Endothelial cell (in vitro differentiated cells): ENCODE measurements at regions not wholly inside any gene's neighbourhood (a gene's known extent, or its start where the extent isn't known, plus 50 kb on each side); places are given as distances from the start of the nearest gene placed in this dataset.

Experiments used
- DNase-seq: peaks from one replicate; pipeline ENCODE4 v3.0.0; 2021; ENCODE audit warnings: low spot score
- H3K27ac Mint-ChIP-seq: one replicate; pipeline ENCODE4 v1.8.0; 2021; ENCODE audit warnings: mixed read lengths, inconsistent platforms; ENCODE audit not compliant: unreplicated experiment
- H3K27me3 Mint-ChIP-seq: one replicate; pipeline ENCODE4 v1.8.0; 2021; ENCODE audit warnings: mild to moderate bottlenecking, moderate library complexity, mixed read lengths, inconsistent platforms; ENCODE audit not compliant: unreplicated experiment
- H3K36me3 Mint-ChIP-seq: one replicate; pipeline ENCODE4 v1.8.0; 2021; ENCODE audit warnings: mild to moderate bottlenecking, low read depth, mixed read lengths, inconsistent platforms; ENCODE audit not compliant: unreplicated experiment
- H3K4me1 Mint-ChIP-seq: one replicate; pipeline ENCODE4 v1.8.0; 2021; ENCODE audit warnings: mild to moderate bottlenecking, mixed read lengths, inconsistent platforms; ENCODE audit not compliant: unreplicated experiment
- H3K4me3 Mint-ChIP-seq: one replicate; pipeline ENCODE4 v1.8.0; 2021; ENCODE audit warnings: mild to moderate bottlenecking, mixed read lengths, inconsistent platforms; ENCODE audit not compliant: unreplicated experiment
- H3K9me3 Mint-ChIP-seq: one replicate; pipeline ENCODE4 v1.8.0; 2021; ENCODE audit warnings: mixed read lengths, inconsistent platforms; ENCODE audit not compliant: unreplicated experiment
- TF ChIP-seq, protein P1 (sequence below): fragments of 200-600 bp; sonication (generic); IDR thresholded peaks from one replicate; pipeline ENCODE4 v1.5.0; 2021; ENCODE audit warnings: antibody characterized with exemption; ENCODE audit not compliant: unreplicated experiment

DNA sequence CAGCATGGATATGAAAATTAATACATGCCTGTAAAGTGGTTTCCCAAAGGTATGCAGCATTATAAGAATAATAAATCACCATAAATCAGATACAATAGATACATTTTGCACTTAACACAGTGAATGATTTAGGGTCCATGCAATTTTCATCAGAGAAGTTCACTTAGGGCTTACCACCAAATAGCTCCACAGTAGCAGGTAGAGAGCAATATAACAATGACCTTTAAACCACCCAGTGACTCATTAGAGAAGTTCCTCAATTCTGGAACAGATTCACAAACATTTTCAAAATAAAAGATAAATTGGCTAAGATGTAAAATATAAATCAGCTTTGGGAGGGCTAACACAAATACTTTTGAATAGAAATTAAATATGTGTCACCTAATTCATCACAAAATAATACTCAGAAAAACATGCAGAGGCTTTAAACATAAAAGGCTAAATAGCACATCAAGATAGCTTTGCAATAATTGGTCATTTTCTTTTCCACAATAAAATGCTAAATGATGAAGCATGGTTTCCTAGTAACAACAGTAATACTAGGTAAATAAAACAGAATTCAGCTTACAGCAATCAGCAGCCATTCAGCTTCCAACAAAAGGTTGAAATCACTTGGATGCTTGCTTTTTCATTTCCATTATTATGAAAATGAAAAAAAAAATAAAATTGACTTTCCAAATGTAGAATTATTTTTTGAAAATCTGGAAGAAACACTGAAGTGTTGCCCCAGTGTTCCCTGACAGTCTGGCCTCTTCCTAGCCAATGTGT lies 84.3 kb upstream of the NBEA start:
- TF ChIP-seq, protein P1, sequence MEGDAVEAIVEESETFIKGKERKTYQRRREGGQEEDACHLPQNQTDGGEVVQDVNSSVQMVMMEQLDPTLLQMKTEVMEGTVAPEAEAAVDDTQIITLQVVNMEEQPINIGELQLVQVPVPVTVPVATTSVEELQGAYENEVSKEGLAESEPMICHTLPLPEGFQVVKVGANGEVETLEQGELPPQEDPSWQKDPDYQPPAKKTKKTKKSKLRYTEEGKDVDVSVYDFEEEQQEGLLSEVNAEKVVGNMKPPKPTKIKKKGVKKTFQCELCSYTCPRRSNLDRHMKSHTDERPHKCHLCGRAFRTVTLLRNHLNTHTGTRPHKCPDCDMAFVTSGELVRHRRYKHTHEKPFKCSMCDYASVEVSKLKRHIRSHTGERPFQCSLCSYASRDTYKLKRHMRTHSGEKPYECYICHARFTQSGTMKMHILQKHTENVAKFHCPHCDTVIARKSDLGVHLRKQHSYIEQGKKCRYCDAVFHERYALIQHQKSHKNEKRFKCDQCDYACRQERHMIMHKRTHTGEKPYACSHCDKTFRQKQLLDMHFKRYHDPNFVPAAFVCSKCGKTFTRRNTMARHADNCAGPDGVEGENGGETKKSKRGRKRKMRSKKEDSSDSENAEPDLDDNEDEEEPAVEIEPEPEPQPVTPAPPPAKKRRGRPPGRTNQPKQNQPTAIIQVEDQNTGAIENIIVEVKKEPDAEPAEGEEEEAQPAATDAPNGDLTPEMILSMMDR = no peak
- Mint-ChIP-seq H3K9me3 (no peaks in the 10 kb centered on the region), H3K36me3 (no peaks in the 10 kb centered on the region), H3K4me3 (no peak overlapping the region), H3K4me1 (peaks cover 10% of the 10 kb centered on the region), H3K27me3 (peaks cover 3% of the 10 kb centered on the region), H3K27ac (no peak overlapping the region)
- no peak for DNase-seq

DNA sequence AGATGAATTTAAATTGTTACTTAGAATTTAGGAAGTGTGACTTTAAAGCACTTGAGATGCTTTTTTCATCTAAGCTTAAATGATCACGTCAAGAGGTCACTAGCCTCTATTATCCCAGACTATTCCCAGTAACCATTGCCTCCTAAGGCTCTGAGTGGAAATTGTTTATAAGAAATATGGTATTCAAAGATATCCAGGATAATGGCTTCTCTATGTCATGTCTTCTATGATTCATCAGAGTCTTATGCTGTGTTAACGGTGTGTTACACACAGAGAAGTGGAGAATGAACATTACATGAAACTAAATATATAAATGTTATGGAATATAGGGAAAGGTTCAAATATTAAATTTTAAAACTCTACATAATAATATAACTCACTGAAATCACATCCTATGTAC lies 79.8 kb upstream of the NBEA start:
- H3K9me3 Mint-ChIP-seq = no peaks in the 10 kb centered on the region
- H3K27ac Mint-ChIP-seq = no peak overlapping the region
- TF ChIP-seq, protein P1 = no peak
- no peak for DNase-seq
- H3K4me3 Mint-ChIP-seq = no peak overlapping the region
- H3K4me1 Mint-ChIP-seq = peaks cover 4% of the 10 kb centered on the region
- peaks cover 1% of the 10 kb centered on the region for H3K27me3 Mint-ChIP-seq
- no peaks in the 10 kb centered on the region for H3K36me3 Mint-ChIP-seq

DNA sequence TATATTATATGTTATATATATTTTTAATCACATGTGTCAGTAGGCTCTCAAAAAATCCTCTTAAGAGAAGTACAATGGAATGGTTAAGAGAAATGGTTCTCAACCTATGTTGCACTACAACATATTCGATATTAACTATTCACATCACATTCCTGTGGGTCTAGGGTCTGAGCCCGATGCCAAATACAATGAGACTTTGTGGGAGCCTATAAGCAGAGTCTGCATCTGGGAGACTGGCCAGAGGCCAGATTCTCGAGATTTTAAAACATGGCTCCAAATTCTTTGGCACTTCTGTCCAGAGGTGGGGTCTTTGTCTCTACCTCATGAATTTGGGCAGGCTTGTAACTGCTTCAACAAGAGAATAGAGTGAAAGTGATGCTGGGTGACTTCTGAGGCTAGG lies 79.4 kb upstream of the NBEA start:
- no peak for DNase-seq
- peaks cover 4% of the 10 kb centered on the region for H3K4me1 Mint-ChIP-seq
- no peaks in the 10 kb centered on the region for H3K9me3 Mint-ChIP-seq
- no peak overlapping the region for H3K4me3 Mint-ChIP-seq
- no peak overlapping the region for H3K27ac Mint-ChIP-seq
- TF ChIP-seq, protein P1 = no peak
- no peaks in the 10 kb centered on the region for H3K36me3 Mint-ChIP-seq
- H3K27me3 Mint-ChIP-seq = peaks cover 1% of the 10 kb centered on the region

DNA sequence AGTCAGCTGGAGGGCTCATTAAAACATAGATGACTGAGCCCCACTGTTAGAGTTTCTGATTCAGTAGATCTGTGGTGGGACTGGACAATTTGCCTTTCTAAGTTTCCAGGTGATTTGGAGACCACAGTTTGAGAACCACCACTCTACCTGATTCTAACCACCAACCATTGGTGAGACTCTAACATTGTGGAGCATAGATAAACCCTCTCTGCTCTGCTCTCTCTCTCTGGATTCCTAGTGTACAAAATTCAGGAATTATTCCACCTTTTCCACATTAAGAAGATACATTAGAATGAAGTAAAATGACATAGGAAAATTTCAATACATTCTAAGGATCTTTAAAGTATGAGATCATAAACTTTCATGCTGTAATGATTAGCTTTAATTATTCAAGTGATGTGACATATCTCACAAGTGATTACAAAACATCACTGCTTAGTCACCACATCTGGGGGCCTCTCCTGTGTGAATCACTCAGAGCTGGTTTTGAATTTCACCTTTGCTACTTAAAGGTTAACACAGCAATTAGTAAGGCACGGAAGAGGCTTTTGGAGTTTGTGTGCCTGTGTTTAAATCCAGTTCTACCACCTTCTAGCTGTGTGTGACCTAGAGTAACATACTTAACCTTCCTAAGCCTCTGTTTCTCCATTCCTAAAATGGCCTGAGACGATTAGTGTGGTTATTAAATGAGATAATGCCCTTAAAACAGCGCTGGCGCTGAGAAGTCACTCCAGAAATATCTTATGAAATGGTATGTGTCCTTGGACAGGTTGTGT lies 78.5 kb upstream of the NBEA start:
- H3K36me3 Mint-ChIP-seq = no peaks in the 10 kb centered on the region
- TF ChIP-seq, protein P1 = no peak
- DNase-seq = no peak
- H3K4me1 Mint-ChIP-seq = peaks cover 4% of the 10 kb centered on the region
- H3K27ac Mint-ChIP-seq = no peak overlapping the region
- peaks cover 1% of the 10 kb centered on the region for H3K27me3 Mint-ChIP-seq
- H3K4me3 Mint-ChIP-seq = no peak overlapping the region
- no peaks in the 10 kb centered on the region for H3K9me3 Mint-ChIP-seq

DNA sequence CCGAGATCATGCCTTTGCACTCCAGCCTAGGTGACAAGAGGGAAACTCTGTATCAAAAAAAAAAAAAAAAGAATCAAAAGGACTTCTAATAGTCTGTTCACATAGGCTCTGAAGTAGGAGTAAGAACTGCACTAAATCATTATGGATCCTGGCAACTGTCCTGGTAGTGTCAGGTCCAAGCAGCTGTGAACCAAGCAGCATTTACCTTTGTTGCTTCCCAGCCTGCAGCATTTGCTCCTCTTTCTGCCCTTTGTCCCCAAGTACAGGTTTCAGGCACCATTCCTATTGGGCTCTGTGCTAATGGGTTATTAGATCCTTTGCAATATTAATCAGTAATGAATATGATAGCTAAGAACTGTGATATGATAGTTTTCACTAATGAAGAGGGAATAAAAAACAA lies 77.4 kb upstream of the NBEA start:
- DNase-seq = no peak
- TF ChIP-seq, protein P1 = no peak
- H3K27me3 Mint-ChIP-seq = peaks cover 1% of the 10 kb centered on the region
- no peak overlapping the region for H3K4me3 Mint-ChIP-seq
- no peaks in the 10 kb centered on the region for H3K9me3 Mint-ChIP-seq
- no peak overlapping the region for H3K27ac Mint-ChIP-seq
- H3K36me3 Mint-ChIP-seq = no peaks in the 10 kb centered on the region
- H3K4me1 Mint-ChIP-seq = peaks cover 4% of the 10 kb centered on the region
